ENCODE measurements at regions not wholly inside any gene's neighbourhood (a gene's known extent, or its start where the extent isn't known, plus 50 kb on each side); places are given as distances from the start of the nearest gene placed in this dataset.

GRCh38 chr11:130814440-130815096 lies 101.7 kb downstream of the SNX19 start:
- Histone ChIP-seq H3K4me1 (no peaks in the 10 kb centered on the region), H3K4me3 (no peak overlapping the region), H3K27me3 (no peaks in the 10 kb centered on the region), H3K27ac (no peak overlapping the region), H3K36me3 (no peaks in the 10 kb centered on the region), H3K9me3 (no peaks in the 10 kb centered on the region)
- no peak for DNase-seq (ENCODE audit: low spot score in 2 of 2)
- no peak for TF ChIP-seq CTCF (IDR thresholded peaks at IDR 0.05)
- intact Hi-C loops (cut with DNase I): no loop called here

GRCh38 chr11:130815097-130815802 lies 101.0 kb downstream of the SNX19 start:
- DNase-seq (ENCODE audit: low spot score in 2 of 2): no peak
- H3K27me3 ChIP-seq: no peaks in the 10 kb centered on the region
- H3K4me3 ChIP-seq: no peak overlapping the region
- H3K27ac ChIP-seq: no peak overlapping the region
- no peaks in the 10 kb centered on the region for H3K36me3 ChIP-seq
- no peaks in the 10 kb centered on the region for H3K4me1 ChIP-seq
- intact Hi-C loops (cut with DNase I): no loop called here
- H3K9me3 ChIP-seq: no peaks in the 10 kb centered on the region
- TF ChIP-seq CTCF (IDR thresholded peaks at IDR 0.05): no peak

DNA sequence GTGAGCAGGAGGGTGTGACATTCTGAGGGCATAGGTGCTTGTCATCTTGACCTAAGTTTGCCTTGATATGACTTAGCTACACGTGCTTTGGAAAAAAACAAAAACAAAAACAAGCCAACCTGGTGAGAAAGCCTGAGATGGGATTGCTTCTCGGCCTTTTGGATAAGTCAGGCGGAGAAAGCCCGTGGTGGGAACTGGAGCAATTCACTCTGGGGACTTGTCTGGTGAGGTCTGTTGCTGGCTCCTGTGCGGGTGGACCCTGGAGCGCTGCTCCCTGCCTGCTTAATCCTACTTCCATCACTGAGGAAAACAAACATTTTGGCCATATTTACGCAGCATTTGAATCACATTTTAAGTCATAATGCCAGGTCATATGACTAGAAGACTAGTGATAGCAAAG lies 100.3 kb downstream of the SNX19 start:
- Histone ChIP-seq H3K4me1 (no peaks in the 10 kb centered on the region), H3K27ac (no peak overlapping the region), H3K36me3 (no peaks in the 10 kb centered on the region), H3K9me3 (no peaks in the 10 kb centered on the region), H3K27me3 (no peaks in the 10 kb centered on the region), H3K4me3 (no peak overlapping the region)
- no peak for DNase-seq (ENCODE audit: low spot score in 2 of 2)
- TF ChIP-seq CTCF (IDR thresholded peaks at IDR 0.05): no peak
- intact Hi-C loops (cut with DNase I): no loop called here

DNA sequence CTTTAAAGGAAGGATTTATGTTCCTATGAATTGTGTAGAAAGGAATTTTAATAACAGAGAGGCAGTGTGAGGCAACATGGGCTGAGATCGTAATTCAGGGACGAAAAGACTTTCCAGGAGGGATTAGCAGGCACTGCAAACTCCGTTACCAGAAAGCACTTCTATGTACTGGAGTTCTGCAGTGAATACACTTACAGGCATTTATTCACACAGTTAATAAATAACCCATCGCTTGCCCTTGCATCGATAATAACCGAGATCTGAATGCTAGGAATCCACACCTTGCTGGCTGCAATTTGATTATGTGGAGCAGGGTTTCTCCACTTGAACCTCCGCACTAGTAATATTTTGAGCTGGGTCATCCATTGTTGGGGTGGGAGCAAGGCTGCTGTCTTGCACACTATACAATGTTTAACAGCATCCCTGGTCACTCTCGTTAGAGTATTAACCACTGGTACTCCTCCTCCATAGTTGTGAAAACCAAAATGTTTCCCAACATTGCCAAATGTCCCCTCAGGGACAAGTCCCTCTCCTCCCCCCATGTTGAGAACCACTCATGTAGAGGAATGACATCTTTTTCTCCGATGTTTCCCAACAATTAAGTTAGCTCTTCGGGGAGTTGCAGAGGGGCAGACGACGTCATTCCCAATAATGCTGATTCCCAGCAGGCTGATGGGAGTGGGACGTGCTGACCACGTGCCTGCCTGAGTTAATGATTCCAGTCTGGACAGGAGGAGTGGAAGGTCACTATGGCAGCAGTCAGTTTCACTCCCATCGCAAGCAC lies 99.5 kb downstream of the SNX19 start:
- no peak overlapping the region for H3K4me3 ChIP-seq
- H3K27me3 ChIP-seq: no peaks in the 10 kb centered on the region
- TF ChIP-seq CTCF (IDR thresholded peaks at IDR 0.05): no peak
- H3K27ac ChIP-seq: no peak overlapping the region
- no peaks in the 10 kb centered on the region for H3K36me3 ChIP-seq
- H3K4me1 ChIP-seq: no peaks in the 10 kb centered on the region
- DNase-seq (ENCODE audit: low spot score in 2 of 2): no peak
- no peaks in the 10 kb centered on the region for H3K9me3 ChIP-seq
- intact Hi-C loops (cut with DNase I): no loop called here

- no peak for DNase-seq (ENCODE audit: low spot score in 2 of 2)
- H3K4me3 ChIP-seq: no peak overlapping the region
- H3K27ac ChIP-seq: no peak overlapping the region
- TF ChIP-seq CTCF (IDR thresholded peaks at IDR 0.05): no peak
- intact Hi-C loops (cut with DNase I): no loop called here
- no peaks in the 10 kb centered on the region for H3K36me3 ChIP-seq
- H3K9me3 ChIP-seq: no peaks in the 10 kb centered on the region
- no peaks in the 10 kb centered on the region for H3K27me3 ChIP-seq
- H3K4me1 ChIP-seq: no peaks in the 10 kb centered on the region
Measured at GRCh38 chr11:130817330-130817944, 98.8 kb downstream of the SNX19 start.
